Smooth muscle cell (in vitro differentiated cells): ENCODE measurements at regions not wholly inside any gene's neighbourhood (a gene's known extent, or its start where the extent isn't known, plus 50 kb on each side); places are given as distances from the start of the nearest gene placed in this dataset.

Experiments
- DNase-seq: peaks from one replicate; lab custom pipeline; 2025; ENCODE audit not compliant: unreplicated experiment; lab: John Stamatoyannopoulos, UW
- H2AFZ ChIP-seq: fragments of 200-600 bp; sonication (generic); 2 replicates; pipeline ENCODE4 v1.6.0; 2016; ENCODE audit warnings: antibody characterized with exemption, low read depth, mild to moderate bottlenecking
- H3F3A ChIP-seq: fragments of 200-600 bp; sonication (generic); 2 replicates; pipeline ENCODE4 v1.6.0; 2017; ENCODE audit warnings: antibody characterized with exemption, low read depth
- H3K27ac ChIP-seq: fragments of 200-600 bp; sonication (generic); 2 replicates; pipeline ENCODE4 v1.5.1; 2016; ENCODE audit warnings: low read depth, mild to moderate bottlenecking
- H3K27me3 ChIP-seq: fragments of 200-600 bp; sonication (generic); 2 replicates; pipeline ENCODE4 v1.6.1; 2016; ENCODE audit warnings: low read depth, mild to moderate bottlenecking
- H3K36me3 ChIP-seq: fragments of 200-600 bp; sonication (generic); 2 replicates; pipeline ENCODE4 v1.5.1; 2016; ENCODE audit warnings: low read depth
- H3K4me1 ChIP-seq: fragments of 200-600 bp; sonication (generic); 2 replicates; pipeline ENCODE4 v1.5.1; 2016; ENCODE audit warnings: low read depth
- H3K4me2 ChIP-seq: fragments of 200-600 bp; sonication (generic); 2 replicates; pipeline ENCODE4 v1.6.0; 2016; ENCODE audit warnings: mild to moderate bottlenecking
- H3K4me3 ChIP-seq: fragments of 200-600 bp; sonication (generic); 2 replicates; pipeline ENCODE4 v1.5.1; 2016; ENCODE audit warnings: mild to moderate bottlenecking
- H3K79me2 ChIP-seq: fragments of 200-600 bp; sonication (generic); 2 replicates; pipeline ENCODE4 v1.6.0; 2016; ENCODE audit warnings: low read depth, mild to moderate bottlenecking
- H3K9ac ChIP-seq: fragments of 200-600 bp; sonication (generic); 2 replicates; pipeline ENCODE4 v1.6.0; 2016; ENCODE audit warnings: low read depth
- H3K9me3 ChIP-seq: fragments of 200-600 bp; sonication (generic); replicated peaks from 2 replicates; pipeline ENCODE4 v1.5.1; 2016; ENCODE audit warnings: low read depth
- H4K20me1 ChIP-seq: fragments of 200-600 bp; sonication (generic); 2 replicates; pipeline ENCODE4 v1.6.0; 2016; ENCODE audit warnings: low read depth
- CTCF ChIP-seq: fragments of 200-600 bp; sonication (generic); IDR thresholded peaks from 2 replicates; pipeline ENCODE4 v1.5.1; 2017; ENCODE audit warnings: borderline replicate concordance, mild to moderate bottlenecking, antibody characterized with exemption; ENCODE audit not compliant: insufficient read depth, poor library complexity, severe bottlenecking
- WGBS: methylation state at CpG from one replicate; pipeline ENCODE4 v1.1.7; 2016; ENCODE audit warnings: low lambda C conversion rate; 5-methylcytosine and 5-hydroxymethylcytosine counted together

- Histone ChIP-seq H3K9ac (no peak overlapping the region), H3K27me3 (no peaks in the 10 kb centered on the region), H3K36me3 (no peaks in the 10 kb centered on the region), H2AFZ (no peak overlapping the region), H3K4me2 (no peak overlapping the region), H4K20me1 (no peaks in the 10 kb centered on the region), H3K4me3 (no peak overlapping the region), H3K27ac (no peak overlapping the region), H3K79me2 (no peaks in the 10 kb centered on the region), H3F3A (no peaks in the 10 kb centered on the region), H3K9me3 (no peaks in the 10 kb centered on the region), H3K4me1 (peaks cover 10% of the 10 kb centered on the region)
- WGBS = 95% methylated on average over 2 of the region's 2 CpGs
- TF ChIP-seq CTCF = no peak
- DNase-seq = no peak
Observed at GRCh38 chr13:91106565-91106964, 240.9 kb upstream of the MIR17HG start.

GRCh38 chr13:91108315-91108714, 239.2 kb upstream of the MIR17HG start:
- Histone ChIP-seq H4K20me1 (no peaks in the 10 kb centered on the region), H3K79me2 (no peaks in the 10 kb centered on the region), H3K36me3 (no peaks in the 10 kb centered on the region), H3K9me3 (no peaks in the 10 kb centered on the region), H3K27ac (no peak overlapping the region), H3K9ac (no peak overlapping the region), H3K27me3 (no peaks in the 10 kb centered on the region), H3F3A (no peaks in the 10 kb centered on the region), H3K4me1 (no peaks in the 10 kb centered on the region), H2AFZ (no peak overlapping the region), H3K4me3 (no peak overlapping the region), H3K4me2 (no peak overlapping the region)
- DNase-seq = no peak
- TF ChIP-seq CTCF = no peak
- WGBS = 93% methylated on average over 1 of the region's 1 CpG

- no peaks in the 10 kb centered on the region for H4K20me1 ChIP-seq
- no peak overlapping the region for H3K9ac ChIP-seq
- H3K27ac ChIP-seq = no peak overlapping the region
- H3K9me3 ChIP-seq = no peaks in the 10 kb centered on the region
- H3K36me3 ChIP-seq = no peaks in the 10 kb centered on the region
- WGBS = 90% methylated on average over 6 of the region's 6 CpGs
- TF ChIP-seq CTCF = no peak
- DNase-seq = no peak
- no peak overlapping the region for H2AFZ ChIP-seq
- H3K4me2 ChIP-seq = no peak overlapping the region
- no peaks in the 10 kb centered on the region for H3F3A ChIP-seq
- H3K4me3 ChIP-seq = no peak overlapping the region
- no peaks in the 10 kb centered on the region for H3K79me2 ChIP-seq
- H3K27me3 ChIP-seq = no peaks in the 10 kb centered on the region
- H3K4me1 ChIP-seq = no peaks in the 10 kb centered on the region
Observed at GRCh38 chr13:91111476-91112200, 235.8 kb upstream of the MIR17HG start.
